ENCODE measurements at regions not wholly inside any gene's neighbourhood (a gene's known extent, or its start where the extent isn't known, plus 50 kb on each side); places are given as distances from the start of the nearest gene placed in this dataset.
A peak's percentile ranks its signal among the peaks of the same experiment; 100 is the strongest.

DNA sequence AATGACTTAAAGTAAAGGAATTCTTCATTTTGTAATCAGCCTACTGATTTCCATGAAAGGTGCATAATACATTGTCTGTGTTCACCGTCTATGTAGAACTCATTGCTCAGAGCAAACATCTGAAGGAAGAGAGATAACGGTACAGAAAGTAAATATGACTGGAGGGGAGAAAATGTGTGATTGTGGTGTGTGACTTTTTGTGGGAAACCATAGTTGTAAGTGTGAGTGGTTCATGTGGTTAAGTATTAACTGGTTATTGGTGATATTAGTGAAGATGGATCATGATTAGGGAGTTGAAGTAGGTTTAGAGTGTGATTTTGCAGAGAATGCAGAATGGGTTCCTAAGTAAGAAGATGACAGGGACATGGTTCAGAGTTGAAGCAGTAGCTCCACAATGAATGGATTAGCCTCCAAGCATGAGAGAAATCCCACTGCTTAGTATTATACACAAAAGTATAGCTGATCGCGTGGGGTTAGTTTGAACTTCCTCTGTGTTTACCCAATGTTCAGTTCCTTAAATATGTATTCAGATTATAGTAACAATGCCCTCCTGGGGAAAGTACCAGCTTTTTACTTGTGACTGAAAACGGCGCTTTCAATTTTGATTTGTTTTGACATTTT, 368.9 kb downstream of the UTRN start:
- H3K4me3 ChIP-seq = no peak overlapping the region
- peaks cover under 1% of the 10 kb centered on the region for H3K4me1 ChIP-seq
- H3K27me3 ChIP-seq = no peaks in the 10 kb centered on the region
- H3K9ac ChIP-seq (ENCODE audit: low read depth in 2 of 2, low read length in 2 of 2) = no peak overlapping the region
- H3K9me3 ChIP-seq = no peaks in the 10 kb centered on the region
- H3K27ac ChIP-seq = no peak overlapping the region
- intact Hi-C loops (cut with DNase I) = no loop called here
- no peaks in the 10 kb centered on the region for H3K36me3 ChIP-seq
- TF ChIP-seq, protein P1, sequence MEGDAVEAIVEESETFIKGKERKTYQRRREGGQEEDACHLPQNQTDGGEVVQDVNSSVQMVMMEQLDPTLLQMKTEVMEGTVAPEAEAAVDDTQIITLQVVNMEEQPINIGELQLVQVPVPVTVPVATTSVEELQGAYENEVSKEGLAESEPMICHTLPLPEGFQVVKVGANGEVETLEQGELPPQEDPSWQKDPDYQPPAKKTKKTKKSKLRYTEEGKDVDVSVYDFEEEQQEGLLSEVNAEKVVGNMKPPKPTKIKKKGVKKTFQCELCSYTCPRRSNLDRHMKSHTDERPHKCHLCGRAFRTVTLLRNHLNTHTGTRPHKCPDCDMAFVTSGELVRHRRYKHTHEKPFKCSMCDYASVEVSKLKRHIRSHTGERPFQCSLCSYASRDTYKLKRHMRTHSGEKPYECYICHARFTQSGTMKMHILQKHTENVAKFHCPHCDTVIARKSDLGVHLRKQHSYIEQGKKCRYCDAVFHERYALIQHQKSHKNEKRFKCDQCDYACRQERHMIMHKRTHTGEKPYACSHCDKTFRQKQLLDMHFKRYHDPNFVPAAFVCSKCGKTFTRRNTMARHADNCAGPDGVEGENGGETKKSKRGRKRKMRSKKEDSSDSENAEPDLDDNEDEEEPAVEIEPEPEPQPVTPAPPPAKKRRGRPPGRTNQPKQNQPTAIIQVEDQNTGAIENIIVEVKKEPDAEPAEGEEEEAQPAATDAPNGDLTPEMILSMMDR (IDR thresholded peaks at IDR 0.05) = no peak
- no peak for DNase-seq

DNA sequence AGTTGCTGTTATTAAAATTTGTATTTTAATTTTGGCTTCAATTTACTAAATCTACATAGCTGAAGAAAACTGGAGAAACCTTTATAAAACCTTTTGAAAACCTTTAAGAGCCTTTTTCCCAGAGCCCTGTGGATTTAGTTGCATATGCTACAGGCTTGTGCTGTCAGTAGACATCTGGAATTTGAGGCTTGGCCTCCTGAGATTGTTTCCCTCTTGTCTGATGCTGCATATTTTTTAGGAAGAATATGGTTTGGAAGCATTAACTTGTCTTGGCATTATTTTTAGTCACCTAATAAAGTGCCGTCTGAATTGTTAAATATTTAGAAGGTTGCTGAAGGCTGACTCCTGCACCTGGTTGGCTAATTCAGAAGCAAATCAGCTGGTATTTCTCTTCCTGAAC, 369.4 kb downstream of the UTRN start:
- H3K27ac ChIP-seq = no peak overlapping the region
- no peaks in the 10 kb centered on the region for H3K36me3 ChIP-seq
- H3K27me3 ChIP-seq = no peaks in the 10 kb centered on the region
- H3K4me1 ChIP-seq = peaks cover 5% of the 10 kb centered on the region
- no peak overlapping the region for H3K4me3 ChIP-seq
- no peak for DNase-seq
- no peaks in the 10 kb centered on the region for H3K9me3 ChIP-seq
- no peak overlapping the region for H3K9ac ChIP-seq (ENCODE audit: low read depth in 2 of 2, low read length in 2 of 2)
- intact Hi-C loops (cut with DNase I) = no loop called here
- TF ChIP-seq, protein P1 (IDR thresholded peaks at IDR 0.05) = no peak

DNA sequence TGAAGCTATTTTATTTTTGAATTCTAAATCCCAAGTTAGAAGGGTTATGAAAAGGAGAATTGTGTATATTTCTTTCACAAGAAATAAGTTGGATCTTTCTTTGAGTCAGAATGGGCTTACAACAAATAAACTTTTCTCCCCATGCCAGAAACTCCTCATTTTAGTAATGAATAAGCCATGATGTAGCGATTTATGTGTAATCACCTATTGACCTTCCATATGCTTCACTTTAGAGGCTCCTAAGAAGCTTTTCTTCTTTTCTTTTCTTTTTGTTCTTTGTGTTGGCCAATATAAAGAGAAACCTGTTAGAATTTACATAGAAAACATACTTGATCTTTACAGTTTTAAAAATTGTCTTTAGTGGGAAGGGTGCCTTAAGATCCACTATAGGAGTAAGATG, 370.2 kb downstream of the UTRN start:
- Histone ChIP-seq H3K36me3 (no peaks in the 10 kb centered on the region), H3K9me3 (no peaks in the 10 kb centered on the region), H3K27me3 (no peaks in the 10 kb centered on the region), H3K4me1 (peaks cover 5% of the 10 kb centered on the region), H3K4me3 (no peak overlapping the region), H3K27ac (no peak overlapping the region), H3K9ac (ENCODE audit: low read depth in 2 of 2, low read length in 2 of 2) (no peak overlapping the region)
- TF ChIP-seq, protein P1 (IDR thresholded peaks at IDR 0.05) = no peak
- no peak for DNase-seq
- intact Hi-C loops (cut with DNase I) = no loop called here

GRCh38 chr6:144657691-144658090, 372.6 kb downstream of the UTRN start:
- Histone ChIP-seq H3K9ac (ENCODE audit: low read depth in 2 of 2, low read length in 2 of 2) (no peak overlapping the region), H3K36me3 (no peaks in the 10 kb centered on the region), H3K4me1 (peaks cover 5% of the 10 kb centered on the region), H3K27me3 (no peaks in the 10 kb centered on the region), H3K4me3 (no peak overlapping the region), H3K27ac (no peak overlapping the region), H3K9me3 (no peaks in the 10 kb centered on the region)
- intact Hi-C loops (cut with DNase I) = no loop called here
- TF ChIP-seq, protein P1 (IDR thresholded peaks at IDR 0.05) = no peak
- no peak for DNase-seq

- Histone ChIP-seq H3K9me3 (no peaks in the 10 kb centered on the region), H3K27me3 (no peaks in the 10 kb centered on the region), H3K9ac (ENCODE audit: low read depth in 2 of 2, low read length in 2 of 2) (peak overlapping the region in 1 of 2 donors; percentile 90), H3K27ac (peak overlapping the region; percentile 78), H3K4me1 (peaks cover 5% of the 10 kb centered on the region), H3K36me3 (no peaks in the 10 kb centered on the region), H3K4me3 (peak overlapping the region; percentile 25)
- TF ChIP-seq, protein P1 (IDR thresholded peaks at IDR 0.05) = no peak
- DNase-seq = peak; percentile 47
- intact Hi-C loops (cut with DNase I) = no loop called here
These were observed 374.4 kb downstream of the UTRN start for GRCh38 chr6:144659202-144660182.
